ENCODE measurements at regions not wholly inside any gene's neighbourhood (a gene's known extent, or its start where the extent isn't known, plus 50 kb on each side); places are given as distances from the start of the nearest gene placed in this dataset.

DNA sequence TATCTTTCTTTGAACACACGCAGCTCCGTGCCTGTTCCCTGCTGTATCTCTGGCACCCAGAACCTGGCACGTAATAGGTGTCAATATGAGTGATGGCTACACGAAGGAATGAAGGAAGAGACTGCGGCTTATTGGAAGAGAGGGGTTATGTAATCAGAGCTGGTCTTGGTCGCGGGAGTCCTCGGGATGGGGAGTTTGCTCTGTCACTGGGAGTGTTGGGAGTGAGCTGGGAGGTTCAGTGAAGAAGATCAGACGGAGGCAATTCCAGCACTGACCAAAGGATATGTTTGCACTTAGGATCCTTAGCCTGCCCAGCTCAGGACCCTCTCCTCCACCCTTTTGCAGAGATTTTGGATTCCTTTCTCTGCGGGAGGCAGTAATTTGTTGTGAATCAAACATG lies 709.1 kb downstream of the PTPRU start:
- TF ChIP-seq POLR2A (IDR thresholded peaks at IDR 0.05; ENCODE audit: low read length) (no peak), GATA1 (IDR thresholded peaks at IDR 0.05; ENCODE audit: low read depth, low read length) (no peak)

Measured in erythroblast (primary cell).